GM19043 (cell line): ENCODE measurements at regions not wholly inside any gene's neighbourhood (a gene's known extent, or its start where the extent isn't known, plus 50 kb on each side); places are given as distances from the start of the nearest gene placed in this dataset.

Experiments
- ATAC-seq: cut with Tn5 transposase; IDR thresholded peaks from one replicate; pipeline ENCODE4 v1.9.1; 2021; ENCODE audit warnings: low read depth; ENCODE audit not compliant: unreplicated experiment

- ATAC-seq = no peak
Measured at GRCh38 chr9:12014488-12014887, 678.7 kb upstream of the TYRP1 start.

DNA sequence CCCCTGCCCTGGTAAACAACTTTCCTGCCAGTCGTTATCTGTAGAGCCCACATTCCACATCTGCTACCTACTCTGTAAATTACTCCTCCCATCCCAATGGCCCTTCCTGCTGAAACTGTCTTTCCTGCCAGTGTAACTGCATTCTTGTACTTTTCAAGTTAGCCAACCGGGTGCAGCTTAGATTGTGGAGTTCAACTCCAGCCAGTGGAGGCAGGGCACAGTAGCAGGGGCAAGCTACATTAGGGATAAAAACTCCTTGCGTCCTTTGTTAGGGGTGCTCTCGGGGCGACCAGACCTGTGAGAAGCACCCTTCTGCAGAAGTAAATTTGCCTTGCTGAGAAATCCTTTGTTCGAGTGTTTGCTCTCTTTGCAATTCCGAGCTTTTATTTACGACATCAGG, 639.0 kb upstream of the TYRP1 start:
- no peak for ATAC-seq

DNA sequence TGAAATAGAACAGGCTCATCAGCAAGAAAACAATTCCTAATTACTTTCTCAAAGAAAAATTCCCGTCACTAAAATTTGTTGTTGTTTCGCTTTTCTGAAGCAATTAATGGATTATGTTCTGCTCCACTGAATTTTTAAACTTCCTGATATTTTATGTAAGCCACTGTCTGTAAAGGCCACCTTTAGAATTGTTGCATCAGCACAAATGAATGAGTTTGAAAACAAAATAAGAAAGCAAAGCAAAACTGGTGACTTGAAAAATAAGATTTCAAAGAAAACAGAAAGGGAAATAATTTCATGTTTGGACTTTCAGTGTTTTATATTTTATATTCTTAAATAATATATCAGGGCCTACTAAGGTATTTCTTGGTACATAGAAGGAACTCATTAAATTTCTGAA, 636.3 kb upstream of the TYRP1 start:
- no peak for ATAC-seq

- ATAC-seq = no peak
Measured at GRCh38 chr9:12060067-12060466, 633.1 kb upstream of the TYRP1 start.

DNA sequence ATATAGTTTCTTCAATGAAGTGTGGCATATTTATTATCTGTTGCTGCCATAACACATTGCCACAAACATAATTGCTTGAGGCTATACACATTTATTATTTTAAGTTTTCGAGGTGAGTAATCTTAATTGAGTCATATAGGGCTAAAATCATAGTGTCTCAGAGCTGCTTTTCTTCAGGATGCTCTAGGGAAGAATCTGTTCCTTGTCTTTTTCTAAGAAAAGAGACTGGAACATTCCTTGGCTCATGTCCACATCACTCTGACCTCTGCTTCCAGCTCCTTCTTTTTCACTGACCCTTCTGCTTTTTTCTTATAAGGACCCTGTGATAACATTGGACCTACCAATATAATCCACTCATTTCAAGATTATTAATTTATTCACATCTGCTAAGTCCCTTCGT, 632.4 kb upstream of the TYRP1 start:
- no peak for ATAC-seq

DNA sequence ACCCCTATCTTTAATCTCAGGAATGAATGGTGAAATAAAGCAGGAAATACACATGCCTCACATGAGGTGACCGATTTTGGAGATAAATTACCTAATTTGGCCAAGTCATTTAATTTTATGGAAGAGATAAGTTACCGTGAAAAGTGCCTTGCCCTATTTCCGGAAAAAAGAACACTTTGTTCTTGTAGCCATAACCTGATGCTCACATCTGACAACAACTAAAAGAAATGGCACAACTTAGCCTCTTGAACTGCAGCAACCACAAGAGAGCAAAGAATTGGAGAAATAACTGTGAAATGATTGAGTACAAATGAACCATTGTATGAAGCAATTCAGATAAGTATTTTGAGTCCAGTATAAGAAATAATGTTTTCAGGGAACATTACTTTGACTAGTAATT, 628.1 kb upstream of the TYRP1 start:
- no peak for ATAC-seq

DNA sequence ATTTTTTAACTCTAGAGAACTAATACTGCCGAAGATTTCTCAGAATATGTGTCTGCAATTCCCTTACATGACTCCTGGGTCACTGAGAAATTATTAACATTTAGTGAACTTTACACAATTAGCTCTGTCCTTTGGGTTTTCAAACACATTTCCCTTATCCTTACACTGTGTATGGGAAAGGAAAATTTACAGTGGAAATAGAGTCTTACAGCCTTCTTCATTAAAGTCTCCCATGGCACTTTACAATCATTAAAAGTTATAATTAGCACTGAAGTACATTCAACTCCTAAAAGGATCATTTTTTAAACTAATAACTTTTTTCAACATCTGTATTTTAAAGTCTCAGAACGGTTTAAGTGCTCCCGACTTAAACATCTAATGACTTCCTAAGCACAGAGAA, 627.5 kb upstream of the TYRP1 start:
- no peak for ATAC-seq

DNA sequence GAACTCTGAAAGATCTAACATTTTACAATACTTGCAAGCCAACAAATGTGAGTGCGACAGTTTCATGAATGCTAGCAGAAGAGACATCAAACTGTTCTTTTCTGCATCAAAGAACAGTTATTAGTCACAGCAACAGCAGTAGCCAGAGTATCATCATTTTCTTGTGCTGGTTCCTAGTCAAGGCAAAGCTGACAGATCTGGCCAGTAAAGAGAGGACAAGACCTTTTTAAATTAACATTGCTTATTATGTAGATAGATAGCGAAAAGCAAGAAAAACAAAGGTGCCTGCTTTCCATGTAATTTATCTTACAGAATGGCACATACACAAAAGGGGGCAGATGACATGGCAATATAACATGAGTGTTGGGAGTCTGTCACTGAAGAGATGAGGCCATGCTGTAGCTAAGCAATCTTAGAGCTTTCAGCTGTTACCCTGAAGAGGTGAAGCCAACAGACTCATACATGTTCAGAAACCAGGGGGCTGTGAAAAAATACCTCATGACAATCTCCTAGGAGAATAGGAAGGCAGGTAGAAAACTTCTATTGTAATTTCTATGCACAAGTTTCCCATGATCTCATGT, 626.6 kb upstream of the TYRP1 start:
- no peak for ATAC-seq

GRCh38 chr9:12069366-12069765, 623.8 kb upstream of the TYRP1 start:
- ATAC-seq = no peak

GRCh38 chr9:12085399-12085798, 607.8 kb upstream of the TYRP1 start:
- no peak for ATAC-seq

DNA sequence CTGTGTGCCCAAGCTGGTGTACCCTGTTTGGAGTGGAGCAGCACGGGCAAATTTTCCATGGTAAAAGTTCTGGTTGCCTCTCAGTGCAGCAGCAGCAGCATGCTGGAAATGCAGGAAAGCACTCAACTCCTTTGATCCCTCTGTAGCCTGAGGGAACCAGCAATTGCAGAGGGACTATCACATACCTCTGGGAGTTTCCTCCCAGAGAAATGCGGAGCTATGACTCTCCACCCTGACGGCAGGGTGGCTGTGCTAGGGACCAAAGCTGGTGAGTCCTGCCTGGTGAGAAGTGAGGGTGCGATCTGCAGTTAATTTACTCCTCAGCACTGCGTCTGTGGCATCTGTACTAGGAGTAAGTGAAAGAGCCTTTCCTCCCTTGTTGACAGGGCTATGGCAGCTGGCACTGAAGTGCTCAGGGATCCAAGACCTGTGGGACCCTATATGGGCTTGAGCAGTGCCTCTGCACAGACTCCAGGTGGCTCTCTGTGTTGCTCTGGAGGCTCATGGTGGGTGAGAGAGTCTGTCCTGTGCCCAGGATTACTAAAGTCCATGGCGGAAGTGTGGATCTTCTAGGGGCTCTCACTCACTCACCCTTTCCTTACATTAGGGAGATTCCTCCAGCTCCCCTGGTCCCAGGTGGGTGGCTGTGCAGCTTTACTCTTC, 601.2 kb upstream of the TYRP1 start:
- no peak for ATAC-seq

DNA sequence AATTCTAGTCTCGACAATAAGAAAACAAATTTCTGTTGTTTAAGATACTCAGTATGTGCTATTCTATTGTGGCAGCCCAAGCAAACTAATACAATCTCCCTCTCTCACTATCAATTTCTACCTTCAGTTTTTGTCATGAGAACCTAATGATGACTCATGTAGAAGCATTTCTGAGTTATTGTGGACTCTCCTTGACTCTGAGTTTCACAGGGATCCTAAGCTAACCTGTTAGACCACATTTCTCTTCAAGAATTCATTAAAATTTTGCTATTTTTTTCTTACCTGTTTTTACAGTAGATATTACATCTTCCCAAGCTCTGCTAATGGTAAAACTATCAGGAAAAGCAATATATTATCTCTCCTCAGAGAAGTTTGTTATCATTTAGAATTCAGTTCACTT, 599.1 kb upstream of the TYRP1 start:
- ATAC-seq = no peak

DNA sequence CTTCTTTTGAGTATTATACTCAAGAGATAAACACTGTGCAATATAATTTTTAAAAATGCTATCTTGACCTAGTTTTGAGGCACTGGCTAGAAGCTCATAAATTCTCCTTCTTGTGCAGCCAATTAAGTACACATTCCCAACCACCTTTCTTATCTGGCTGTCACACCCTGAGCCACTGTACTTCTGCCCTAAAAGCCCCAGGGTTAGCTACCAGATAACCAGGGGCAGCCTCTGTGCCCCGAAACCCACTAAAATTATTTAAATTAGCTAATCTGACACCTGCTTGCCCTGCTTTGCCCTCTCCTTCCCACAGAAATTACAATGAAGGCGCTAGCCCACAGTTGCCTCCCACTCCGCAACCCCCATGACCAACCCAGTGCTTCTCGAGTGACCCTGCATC, 597.3 kb upstream of the TYRP1 start:
- ATAC-seq = no peak

- no peak for ATAC-seq
Measured at GRCh38 chr9:12133416-12133815, 559.8 kb upstream of the TYRP1 start.

DNA sequence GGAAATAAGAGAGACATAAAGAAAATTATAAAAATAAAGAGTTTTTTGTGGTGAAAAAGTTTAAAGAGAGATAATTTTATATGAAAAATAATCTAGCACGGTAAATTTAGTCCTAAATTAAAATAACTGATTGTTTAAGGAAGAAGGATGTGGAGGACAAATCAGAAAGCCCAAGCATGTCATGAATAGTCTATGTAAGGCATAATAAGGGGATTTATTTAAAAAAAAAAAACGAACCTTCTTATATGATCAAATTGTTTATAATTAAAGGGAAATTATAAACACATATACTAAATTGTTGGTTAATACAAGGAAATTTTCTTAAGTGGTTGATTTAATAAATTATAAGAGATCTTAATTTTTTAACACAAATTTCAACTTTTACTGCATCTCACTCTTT, 551.8 kb upstream of the TYRP1 start:
- no peak for ATAC-seq

DNA sequence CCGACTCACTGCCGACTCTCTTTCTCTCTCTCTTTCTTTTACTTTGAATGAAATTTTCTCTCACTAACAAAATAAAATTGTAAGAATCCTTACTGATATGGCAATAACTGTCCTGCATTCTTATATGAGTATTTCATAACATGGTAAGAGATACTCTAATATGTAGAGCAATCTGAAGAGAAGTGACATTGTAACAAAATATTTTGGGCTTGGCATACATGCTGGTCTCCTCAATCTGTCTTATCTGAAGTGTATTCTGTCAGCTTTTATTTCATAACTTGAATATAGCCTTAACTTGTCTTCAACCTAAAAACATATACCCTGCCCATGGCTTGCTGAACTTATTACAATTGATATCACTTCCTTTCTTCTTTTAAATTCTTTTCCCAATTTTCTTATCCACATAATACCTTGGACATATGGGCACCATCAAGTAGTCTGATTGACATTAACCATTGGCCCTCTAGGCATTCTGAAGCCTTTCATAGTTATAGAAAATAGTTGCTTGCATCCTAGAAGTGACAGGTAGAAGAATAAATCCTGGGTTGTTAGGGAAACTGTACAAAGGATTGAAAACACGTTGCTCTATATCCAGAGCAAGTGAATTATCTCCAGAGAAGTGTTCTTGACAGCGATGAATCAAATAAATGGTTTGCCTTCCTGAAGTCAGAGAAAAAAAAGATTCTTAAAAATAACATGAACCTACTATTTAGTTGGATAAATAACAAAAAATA, 537.6 kb upstream of the TYRP1 start:
- ATAC-seq = no peak

GRCh38 chr9:12162181-12162815, 530.9 kb upstream of the TYRP1 start:
- no peak for ATAC-seq

- no peak for ATAC-seq
Measured at GRCh38 chr9:12163723-12164458, 529.3 kb upstream of the TYRP1 start.

- no peak for ATAC-seq
Measured at GRCh38 chr9:12166518-12166917, 526.7 kb upstream of the TYRP1 start.

DNA sequence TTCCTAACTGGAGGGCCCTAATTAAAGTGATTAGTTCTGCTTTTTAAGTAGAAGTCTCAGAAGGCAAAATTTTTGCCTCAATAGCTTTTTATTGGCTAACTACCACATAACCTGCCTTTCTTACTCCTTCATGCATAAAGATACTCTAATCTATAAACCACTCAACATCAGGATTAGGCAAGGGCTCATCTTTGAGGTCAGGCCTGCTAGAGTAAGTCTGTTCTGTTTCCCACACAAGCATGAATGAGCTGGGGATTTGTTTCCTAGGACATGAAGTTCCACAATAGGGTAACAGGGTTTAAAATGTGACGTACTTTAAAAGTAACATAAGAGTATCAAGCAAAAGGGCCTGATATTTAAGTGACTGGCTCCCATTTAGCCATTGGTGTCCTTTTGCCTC, 522.7 kb upstream of the TYRP1 start:
- ATAC-seq = no peak

DNA sequence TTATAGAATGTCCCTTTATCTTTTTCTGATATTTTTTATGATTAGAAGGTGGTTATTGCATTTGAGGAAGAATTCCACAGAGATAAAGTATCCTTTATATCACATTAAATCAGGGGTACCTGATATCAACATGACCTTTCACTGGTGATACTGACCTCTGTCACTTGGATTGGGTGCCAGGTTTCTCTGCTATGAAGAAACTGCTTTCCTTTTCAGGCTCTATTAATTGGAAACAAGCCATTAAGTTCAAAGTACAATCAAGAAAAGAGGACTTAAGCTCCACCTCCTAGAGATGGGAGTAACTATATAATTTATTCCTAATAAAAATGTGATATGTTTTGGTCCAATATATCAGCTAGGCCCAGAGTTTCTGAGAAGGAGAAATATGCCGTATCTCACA, 514.6 kb upstream of the TYRP1 start:
- ATAC-seq = no peak
